ENCODE measurements at regions not wholly inside any gene's neighbourhood (a gene's known extent, or its start where the extent isn't known, plus 50 kb on each side); places are given as distances from the start of the nearest gene placed in this dataset.

DNA sequence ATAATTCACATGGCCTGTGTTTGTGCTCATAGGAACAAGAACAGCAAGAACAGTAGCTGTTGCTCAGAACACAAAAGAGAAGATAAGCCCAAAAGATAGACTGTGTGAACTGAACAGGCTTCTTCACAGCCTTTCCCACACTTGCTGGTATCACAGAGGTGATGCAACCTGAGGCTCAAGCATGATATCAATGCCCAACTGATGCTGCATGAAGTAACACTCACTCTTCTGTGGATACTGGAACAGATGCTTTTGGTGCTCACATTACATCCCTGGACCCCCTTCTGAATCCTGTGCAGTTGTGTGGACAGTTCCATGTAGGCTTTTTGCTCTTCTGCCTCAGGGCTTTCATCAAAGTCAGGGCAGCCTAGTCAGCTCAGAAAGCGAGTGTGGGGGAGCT lies 88.4 kb upstream of the RND3 start:
- Mint-ChIP-seq H3K4me3 (no peak overlapping the region), H3K27ac (no peak overlapping the region), H3K9me3 (peaks cover 4 to 38% (median 13%) of the 10 kb centered on the region in 11 donors), H3K4me1 (no peaks in the 10 kb centered on the region), H3K36me3 (peaks cover 0 to 5% (median 0%) of the 10 kb centered on the region in 5 donors), H3K27me3 (peaks cover 0 to 4% (median 0%) of the 10 kb centered on the region in 5 donors)
- ChIA-PET CTCF (no interaction called here), POLR2A (no interaction called here)
- H3K9me3 ChIP-seq (ENCODE audit: control insufficient read depth in 2 of 3, low read length in 3 of 3), result peaks cover 0 to 15% (median 0%) of the 10 kb centered on the region in 3 experiments
- H3K4me1 ChIP-seq (ENCODE audit: control insufficient read depth in 2 of 2, insufficient read depth in 2 of 2, low read length in 2 of 2), result no peaks in the 10 kb centered on the region
- DNase-seq, result no peak
- no peak overlapping the region for H3K4me3 ChIP-seq (ENCODE audit: low read length)
- no peak overlapping the region for H3K27ac ChIP-seq (ENCODE audit: low read depth, low read length)
- no peaks in the 10 kb centered on the region for H3K36me3 ChIP-seq (ENCODE audit: control insufficient read depth in 2 of 3, insufficient read depth in 3 of 3, low read length in 3 of 3)
- H3K27me3 ChIP-seq (ENCODE audit: control insufficient read depth in 2 of 2, insufficient read depth in 2 of 2, low read length in 2 of 2), result no peaks in the 10 kb centered on the region
- intact Hi-C loops (cut with micrococcal nuclease), result no loop called here
- no peak for ATAC-seq

DNA sequence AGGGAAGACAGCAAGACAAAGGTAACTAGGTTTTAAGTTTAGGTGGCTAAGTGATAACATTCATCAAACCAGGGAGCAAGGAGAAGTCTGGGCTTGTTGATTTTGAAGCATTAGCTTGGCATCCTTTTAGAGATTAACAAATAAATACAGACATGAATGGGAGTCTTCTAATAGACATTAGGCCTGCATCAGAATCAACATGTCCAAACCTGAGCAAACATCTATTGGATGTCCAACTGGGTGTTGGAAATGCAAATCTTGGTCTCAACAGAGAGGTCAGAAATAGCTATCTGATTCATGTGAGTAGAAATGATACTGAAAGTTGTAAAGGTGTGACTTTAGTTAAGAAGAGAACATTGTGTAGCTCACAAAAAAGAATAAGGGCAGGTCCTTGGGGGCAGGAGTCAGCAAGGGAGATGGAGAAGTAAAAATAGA lies 85.5 kb upstream of the RND3 start:
- ChIA-PET CTCF (no interaction called here), POLR2A (no interaction called here)
- H3K27ac ChIP-seq (ENCODE audit: low read depth, low read length), result no peak overlapping the region
- Mint-ChIP-seq H3K27ac (no peak overlapping the region), H3K9me3 (peaks cover 0 to 13% (median 5%) of the 10 kb centered on the region in 11 donors), H3K36me3 (no peaks in the 10 kb centered on the region), H3K27me3 (no peaks in the 10 kb centered on the region), H3K4me3 (no peak overlapping the region), H3K4me1 (no peaks in the 10 kb centered on the region)
- H3K9me3 ChIP-seq (ENCODE audit: control insufficient read depth in 2 of 3, low read length in 3 of 3), result no peaks in the 10 kb centered on the region
- H3K27me3 ChIP-seq (ENCODE audit: control insufficient read depth in 2 of 2, insufficient read depth in 2 of 2, low read length in 2 of 2), result no peaks in the 10 kb centered on the region
- H3K4me3 ChIP-seq (ENCODE audit: low read length), result no peak overlapping the region
- DNase-seq (no peak), ATAC-seq (no peak)
- no peaks in the 10 kb centered on the region for H3K4me1 ChIP-seq (ENCODE audit: control insufficient read depth in 2 of 2, insufficient read depth in 2 of 2, low read length in 2 of 2)
- H3K36me3 ChIP-seq (ENCODE audit: control insufficient read depth in 2 of 3, insufficient read depth in 3 of 3, low read length in 3 of 3), result no peaks in the 10 kb centered on the region
- intact Hi-C loops (cut with micrococcal nuclease), result no loop called here

DNA sequence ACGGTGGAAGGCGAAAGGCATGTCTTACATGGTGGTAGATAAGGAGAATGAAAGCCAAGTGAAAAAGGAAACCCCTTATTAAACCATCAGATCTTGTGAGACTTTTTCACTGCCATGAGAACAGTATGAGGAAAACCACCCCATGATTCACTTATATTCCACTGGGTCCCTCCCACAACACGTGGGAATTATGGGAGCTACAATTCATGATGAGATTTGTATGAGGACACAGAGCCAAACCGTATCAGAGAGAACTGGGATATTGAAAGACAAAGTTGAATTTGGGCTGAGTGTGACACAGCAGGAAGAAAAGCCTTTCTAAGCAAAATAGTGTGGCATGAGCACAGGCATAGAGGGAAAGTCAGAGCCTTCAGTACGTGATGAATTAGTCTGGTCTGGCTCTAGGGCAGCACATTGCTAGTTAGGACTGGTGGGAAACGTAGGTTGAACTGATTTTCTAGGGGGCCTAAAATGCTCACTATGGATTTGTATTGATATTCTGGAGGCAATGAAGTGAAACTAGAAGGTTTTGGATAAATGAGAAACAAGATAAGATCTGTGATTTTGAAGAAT lies 84.8 kb upstream of the RND3 start:
- intact Hi-C loops (cut with micrococcal nuclease), result no loop called here
- H3K4me1 ChIP-seq (ENCODE audit: control insufficient read depth in 2 of 2, insufficient read depth in 2 of 2, low read length in 2 of 2), result no peaks in the 10 kb centered on the region
- Mint-ChIP-seq H3K9me3 (peaks cover 0 to 6% (median 0%) of the 10 kb centered on the region in 11 donors), H3K27ac (no peak overlapping the region), H3K36me3 (no peaks in the 10 kb centered on the region), H3K4me1 (no peaks in the 10 kb centered on the region), H3K27me3 (no peaks in the 10 kb centered on the region), H3K4me3 (no peak overlapping the region)
- H3K9me3 ChIP-seq (ENCODE audit: control insufficient read depth in 2 of 3, low read length in 3 of 3), result no peaks in the 10 kb centered on the region
- DNase-seq (no peak), ATAC-seq (no peak)
- no peak overlapping the region for H3K4me3 ChIP-seq (ENCODE audit: low read length)
- no peaks in the 10 kb centered on the region for H3K36me3 ChIP-seq (ENCODE audit: control insufficient read depth in 2 of 3, insufficient read depth in 3 of 3, low read length in 3 of 3)
- H3K27ac ChIP-seq (ENCODE audit: low read depth, low read length), result no peak overlapping the region
- ChIA-PET POLR2A (no interaction called here), CTCF (no interaction called here)
- H3K27me3 ChIP-seq (ENCODE audit: control insufficient read depth in 2 of 2, insufficient read depth in 2 of 2, low read length in 2 of 2), result no peaks in the 10 kb centered on the region

DNA sequence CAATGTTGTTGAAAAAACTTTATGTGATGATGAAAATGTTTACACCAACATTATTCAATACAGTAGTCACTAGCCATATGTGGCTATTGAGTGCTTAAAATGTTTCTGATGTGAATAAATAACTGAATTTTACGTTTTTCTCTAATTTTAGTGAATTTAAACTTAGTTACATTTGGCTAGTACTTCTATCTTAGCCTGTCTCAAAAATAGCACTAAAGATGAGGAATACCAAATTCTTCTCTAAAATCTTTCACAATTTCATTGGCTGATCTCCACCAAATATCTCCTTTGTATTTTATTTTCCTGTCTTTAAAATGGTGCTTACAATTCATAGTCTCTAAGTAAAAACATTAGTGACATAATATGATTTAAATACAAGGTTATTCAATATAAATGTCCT lies 83.7 kb upstream of the RND3 start:
- Mint-ChIP-seq H3K27ac (no peak overlapping the region), H3K4me1 (no peaks in the 10 kb centered on the region), H3K4me3 (no peak overlapping the region), H3K27me3 (no peaks in the 10 kb centered on the region), H3K36me3 (no peaks in the 10 kb centered on the region), H3K9me3 (peaks cover 0 to 7% (median 0%) of the 10 kb centered on the region in 11 donors)
- DNase-seq, result no peak
- POLR2A ChIA-PET, result no interaction called here
- Histone ChIP-seq H3K27me3 (ENCODE audit: control insufficient read depth in 2 of 2, insufficient read depth in 2 of 2, low read length in 2 of 2) (no peaks in the 10 kb centered on the region), H3K4me3 (ENCODE audit: low read length) (no peak overlapping the region), H3K9me3 (ENCODE audit: control insufficient read depth in 2 of 3, low read length in 3 of 3) (no peaks in the 10 kb centered on the region), H3K27ac (ENCODE audit: low read depth, low read length) (no peak overlapping the region), H3K36me3 (ENCODE audit: control insufficient read depth in 2 of 3, insufficient read depth in 3 of 3, low read length in 3 of 3) (no peaks in the 10 kb centered on the region), H3K4me1 (ENCODE audit: control insufficient read depth in 2 of 2, insufficient read depth in 2 of 2, low read length in 2 of 2) (no peaks in the 10 kb centered on the region)
- ATAC-seq, result no peak
- CTCF ChIA-PET, result no interaction called here
- intact Hi-C loops (cut with micrococcal nuclease), result no loop called here

DNA sequence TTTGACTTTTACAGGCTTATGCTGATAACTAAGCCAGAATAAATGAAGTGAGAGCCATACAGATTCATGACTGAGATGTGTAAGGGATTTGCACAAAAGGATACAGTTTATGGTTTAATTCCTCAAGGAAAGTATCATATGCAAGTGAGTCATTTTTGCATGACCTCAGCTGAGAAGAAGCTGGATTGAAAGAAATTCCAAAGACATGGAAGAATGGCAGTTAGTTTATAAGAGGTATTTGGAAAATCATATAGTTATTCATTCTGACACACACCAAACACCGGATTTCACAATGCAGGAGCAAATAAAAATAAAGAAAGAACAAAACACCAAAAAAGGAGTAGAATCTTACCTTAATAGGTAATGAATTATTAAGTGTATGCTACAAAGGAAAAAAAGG lies 83.2 kb upstream of the RND3 start:
- no peaks in the 10 kb centered on the region for H3K36me3 ChIP-seq (ENCODE audit: control insufficient read depth in 2 of 3, insufficient read depth in 3 of 3, low read length in 3 of 3)
- no peak for ATAC-seq
- H3K27ac ChIP-seq (ENCODE audit: low read depth, low read length), result no peak overlapping the region
- ChIA-PET POLR2A (no interaction called here), CTCF (no interaction called here)
- H3K4me1 ChIP-seq (ENCODE audit: control insufficient read depth in 2 of 2, insufficient read depth in 2 of 2, low read length in 2 of 2), result no peaks in the 10 kb centered on the region
- intact Hi-C loops (cut with micrococcal nuclease), result no loop called here
- no peaks in the 10 kb centered on the region for H3K27me3 Mint-ChIP-seq
- H3K27ac Mint-ChIP-seq, result no peak overlapping the region
- H3K4me1 Mint-ChIP-seq, result no peaks in the 10 kb centered on the region
- no peaks in the 10 kb centered on the region for H3K9me3 ChIP-seq (ENCODE audit: control insufficient read depth in 2 of 3, low read length in 3 of 3)
- H3K4me3 ChIP-seq (ENCODE audit: low read length), result no peak overlapping the region
- no peak overlapping the region for H3K4me3 Mint-ChIP-seq
- H3K9me3 Mint-ChIP-seq, result peaks cover 0 to 8% (median 0%) of the 10 kb centered on the region in 11 donors
- H3K36me3 Mint-ChIP-seq, result no peaks in the 10 kb centered on the region
- DNase-seq, result no peak
- H3K27me3 ChIP-seq (ENCODE audit: control insufficient read depth in 2 of 2, insufficient read depth in 2 of 2, low read length in 2 of 2), result no peaks in the 10 kb centered on the region

DNA sequence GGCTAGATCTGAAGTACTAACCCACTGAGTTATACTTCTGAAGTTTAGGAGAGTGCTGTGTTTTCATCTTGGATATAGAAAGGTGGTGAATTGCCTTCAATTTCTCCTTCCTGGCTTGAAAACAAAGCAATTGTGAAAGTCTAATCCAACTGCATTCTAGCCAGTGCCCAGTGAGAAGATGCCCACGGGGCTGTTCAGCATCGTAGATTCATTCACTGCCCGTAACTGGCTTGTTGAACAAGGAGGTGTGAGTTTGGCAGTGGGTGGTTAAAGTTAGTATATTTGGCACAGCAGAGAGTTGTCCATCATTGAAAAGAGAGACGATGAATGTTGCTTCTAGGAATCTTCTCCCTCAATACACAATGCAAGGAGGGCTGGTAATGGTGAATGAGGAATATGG lies 82.3 kb upstream of the RND3 start:
- Mint-ChIP-seq H3K4me3 (no peak overlapping the region), H3K27me3 (no peaks in the 10 kb centered on the region), H3K9me3 (peaks cover 0 to 8% (median 0%) of the 10 kb centered on the region in 11 donors), H3K4me1 (no peaks in the 10 kb centered on the region), H3K27ac (no peak overlapping the region), H3K36me3 (no peaks in the 10 kb centered on the region)
- DNase-seq (no peak), ATAC-seq (no peak)
- CTCF ChIA-PET, result no interaction called here
- no peaks in the 10 kb centered on the region for H3K4me1 ChIP-seq (ENCODE audit: control insufficient read depth in 2 of 2, insufficient read depth in 2 of 2, low read length in 2 of 2)
- no peaks in the 10 kb centered on the region for H3K9me3 ChIP-seq (ENCODE audit: control insufficient read depth in 2 of 3, low read length in 3 of 3)
- no peak overlapping the region for H3K27ac ChIP-seq (ENCODE audit: low read depth, low read length)
- no peaks in the 10 kb centered on the region for H3K36me3 ChIP-seq (ENCODE audit: control insufficient read depth in 2 of 3, insufficient read depth in 3 of 3, low read length in 3 of 3)
- no peak overlapping the region for H3K4me3 ChIP-seq (ENCODE audit: low read length)
- H3K27me3 ChIP-seq (ENCODE audit: control insufficient read depth in 2 of 2, insufficient read depth in 2 of 2, low read length in 2 of 2), result no peaks in the 10 kb centered on the region
- intact Hi-C loops (cut with micrococcal nuclease), result no loop called here
- POLR2A ChIA-PET, result no interaction called here

DNA sequence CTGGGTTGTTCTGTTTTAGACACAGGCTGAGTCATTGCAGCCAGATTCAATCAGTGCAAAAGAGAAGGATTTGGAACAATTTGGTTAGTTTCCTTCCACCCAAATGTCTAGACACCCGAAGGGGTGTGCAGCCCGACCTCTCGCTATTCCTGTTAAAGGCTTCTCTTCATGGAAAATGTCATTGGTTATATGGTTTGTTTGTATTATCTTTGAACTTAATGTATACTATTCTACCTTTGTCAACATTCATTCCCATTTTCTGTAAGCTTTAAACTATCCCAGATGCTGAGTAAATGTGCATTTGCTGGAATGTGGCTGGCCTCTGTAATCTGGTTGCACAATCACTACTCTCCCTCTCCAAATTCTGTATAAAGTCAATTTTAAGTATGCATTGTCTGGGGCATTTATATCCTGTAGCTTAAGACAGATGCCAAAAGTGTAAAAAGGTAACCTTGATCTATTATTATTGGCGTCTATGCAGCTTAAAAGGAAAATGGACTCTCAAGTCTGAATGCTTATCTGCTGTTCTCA lies 80.4 kb upstream of the RND3 start:
- Histone ChIP-seq H3K9me3 (ENCODE audit: control insufficient read depth in 2 of 3, low read length in 3 of 3) (no peaks in the 10 kb centered on the region), H3K27ac (ENCODE audit: low read depth, low read length) (no peak overlapping the region), H3K36me3 (ENCODE audit: control insufficient read depth in 2 of 3, insufficient read depth in 3 of 3, low read length in 3 of 3) (no peaks in the 10 kb centered on the region), H3K4me3 (ENCODE audit: low read length) (no peak overlapping the region), H3K4me1 (ENCODE audit: control insufficient read depth in 2 of 2, insufficient read depth in 2 of 2, low read length in 2 of 2) (no peaks in the 10 kb centered on the region), H3K27me3 (ENCODE audit: control insufficient read depth in 2 of 2, insufficient read depth in 2 of 2, low read length in 2 of 2) (no peaks in the 10 kb centered on the region)
- Mint-ChIP-seq H3K4me1 (no peaks in the 10 kb centered on the region), H3K36me3 (no peaks in the 10 kb centered on the region), H3K27me3 (peaks cover 0 to 3% (median 0%) of the 10 kb centered on the region in 5 donors), H3K27ac (no peak overlapping the region), H3K9me3 (peaks cover 0 to 8% (median 0%) of the 10 kb centered on the region in 11 donors), H3K4me3 (no peak overlapping the region)
- ATAC-seq (no peak), DNase-seq (no peak)
- ChIA-PET POLR2A (no interaction called here), CTCF (no interaction called here)
- intact Hi-C loops (cut with micrococcal nuclease), result no loop called here

All from naive thymus-derived CD4-positive, alpha-beta T cell (primary cell).